ENCODE measurements at regions not wholly inside any gene's neighbourhood (a gene's known extent, or its start where the extent isn't known, plus 50 kb on each side); places are given as distances from the start of the nearest gene placed in this dataset.
A peak's percentile ranks its signal among the peaks of the same experiment; 100 is the strongest.

- Mint-ChIP-seq H3K27me3 (peaks cover 2% of the 10 kb centered on the region), H3K36me3 (ENCODE audit: low read depth) (no peaks in the 10 kb centered on the region), H3K4me3 (no peak overlapping the region), H3K27ac (no peak overlapping the region), H3K9me3 (no peaks in the 10 kb centered on the region), H3K4me1 (peaks cover 10% of the 10 kb centered on the region)
- ATAC-seq (no peak), DNase-seq (no peak)
Observed at GRCh38 chr12:45615268-45615667, 114.2 kb upstream of the ARID2 start.

DNA sequence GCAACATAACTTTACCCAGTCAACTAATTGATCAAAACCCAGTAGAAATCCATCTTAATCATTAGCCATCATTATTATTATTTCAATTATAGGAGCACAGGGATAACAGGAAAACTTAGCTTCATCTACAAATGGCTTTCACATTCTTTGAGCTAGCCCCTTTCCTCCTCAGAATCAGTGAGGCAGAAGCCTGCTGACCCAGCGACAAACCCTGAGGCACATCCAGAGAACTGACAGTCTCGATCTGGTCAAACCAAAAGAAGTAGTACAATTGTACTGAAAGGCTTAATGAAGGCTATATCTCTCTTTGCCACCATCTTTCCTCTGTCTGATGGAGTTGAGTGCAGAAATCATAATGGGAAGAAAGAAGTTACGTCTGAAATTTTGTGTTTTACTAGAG is 109.8 kb upstream of the ARID2 start:
- Mint-ChIP-seq H3K27ac (no peak overlapping the region), H3K4me1 (no peaks in the 10 kb centered on the region), H3K27me3 (peaks cover 2% of the 10 kb centered on the region), H3K4me3 (no peak overlapping the region), H3K9me3 (no peaks in the 10 kb centered on the region), H3K36me3 (ENCODE audit: low read depth) (peaks cover 2% of the 10 kb centered on the region)
- no peak for DNase-seq
- ATAC-seq, result no peak

DNA sequence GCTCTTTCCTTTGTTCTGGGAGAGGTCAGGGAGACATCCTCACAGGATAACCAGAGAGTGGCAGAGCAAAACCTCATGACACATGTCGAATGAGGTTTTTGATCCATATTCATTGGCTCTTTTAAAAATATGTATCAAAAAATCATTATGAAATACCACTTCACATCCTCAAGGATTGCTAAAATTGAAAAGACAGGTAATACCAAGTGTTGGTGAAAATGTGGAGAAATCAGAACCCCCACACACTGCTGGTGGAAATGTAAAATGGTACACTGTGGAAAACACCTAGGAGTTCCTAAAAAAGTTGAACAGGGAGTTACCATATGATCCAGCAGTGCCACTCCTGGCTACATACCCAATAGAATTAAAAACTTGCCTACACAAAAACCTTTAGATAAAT is 107.8 kb upstream of the ARID2 start:
- H3K27me3 Mint-ChIP-seq, result peaks cover 2% of the 10 kb centered on the region
- H3K9me3 Mint-ChIP-seq, result no peaks in the 10 kb centered on the region
- ATAC-seq, result no peak
- no peak overlapping the region for H3K27ac Mint-ChIP-seq
- H3K4me3 Mint-ChIP-seq, result no peak overlapping the region
- no peak for DNase-seq
- no peaks in the 10 kb centered on the region for H3K4me1 Mint-ChIP-seq
- peaks cover 2% of the 10 kb centered on the region for H3K36me3 Mint-ChIP-seq (ENCODE audit: low read depth)

DNA sequence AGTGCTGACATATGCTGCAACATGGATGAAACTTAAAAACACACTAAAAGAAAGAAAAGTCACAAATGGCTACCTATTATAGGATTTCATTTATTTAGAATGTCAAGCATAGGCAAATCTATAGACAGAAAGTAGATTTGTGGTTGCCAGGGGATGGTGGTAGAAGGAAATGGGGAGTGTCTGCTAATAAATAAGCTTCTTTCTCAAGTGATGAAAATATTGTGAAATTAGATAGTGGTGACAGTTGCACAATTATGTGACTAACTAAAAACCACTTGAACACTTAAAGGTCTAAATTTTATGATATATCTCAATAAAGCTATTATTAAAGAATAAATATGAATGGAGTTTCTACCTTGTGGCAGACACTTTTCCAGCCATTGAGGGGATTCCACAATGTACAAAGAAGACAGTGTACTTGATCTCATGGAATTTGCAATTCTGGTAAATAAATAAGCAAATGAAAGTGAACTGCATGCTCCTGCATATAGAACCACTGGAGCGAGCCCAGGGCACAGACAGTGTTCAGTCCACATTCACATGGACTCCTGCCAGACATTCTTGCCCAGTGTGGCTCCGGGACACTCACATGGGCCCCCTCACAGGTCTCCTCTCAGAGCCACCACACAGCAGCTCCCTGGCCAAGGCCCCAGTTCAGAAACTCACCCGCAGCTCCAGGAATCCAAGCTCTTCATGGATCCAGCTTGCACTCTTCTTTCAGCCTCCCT is 107.1 kb upstream of the ARID2 start:
- no peak overlapping the region for H3K27ac Mint-ChIP-seq
- H3K9me3 Mint-ChIP-seq, result no peaks in the 10 kb centered on the region
- H3K4me1 Mint-ChIP-seq, result no peaks in the 10 kb centered on the region
- DNase-seq (no peak), ATAC-seq (no peak)
- no peak overlapping the region for H3K4me3 Mint-ChIP-seq
- peaks cover 2% of the 10 kb centered on the region for H3K36me3 Mint-ChIP-seq (ENCODE audit: low read depth)
- peaks cover 2% of the 10 kb centered on the region for H3K27me3 Mint-ChIP-seq

GRCh38 chr12:45623221-45623620 is 106.3 kb upstream of the ARID2 start:
- ATAC-seq (no peak), DNase-seq (no peak)
- Mint-ChIP-seq H3K4me3 (no peak overlapping the region), H3K4me1 (no peaks in the 10 kb centered on the region), H3K36me3 (ENCODE audit: low read depth) (peaks cover 2% of the 10 kb centered on the region), H3K27ac (no peak overlapping the region), H3K27me3 (peaks cover 2% of the 10 kb centered on the region), H3K9me3 (no peaks in the 10 kb centered on the region)

DNA sequence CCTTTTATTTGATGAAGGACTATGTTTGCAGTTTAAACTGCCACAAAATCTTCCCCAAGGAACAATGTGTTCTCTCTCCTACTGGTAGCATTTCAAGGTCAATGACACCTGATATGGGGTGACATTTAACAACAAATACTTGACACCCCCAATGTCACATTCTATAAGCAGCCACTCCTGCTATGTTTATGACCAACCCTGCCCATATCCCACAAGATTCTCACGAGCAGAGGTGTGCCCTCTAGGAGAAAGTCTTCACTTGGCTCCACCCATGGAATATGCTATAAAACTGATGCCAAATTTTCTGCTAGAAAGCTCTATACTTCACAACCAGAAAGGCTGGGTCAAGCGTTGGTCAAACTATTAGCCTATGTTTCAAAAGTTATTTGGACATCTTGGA is 105.6 kb upstream of the ARID2 start:
- no peak for DNase-seq
- Mint-ChIP-seq H3K27ac (no peak overlapping the region), H3K36me3 (ENCODE audit: low read depth) (peaks cover 2% of the 10 kb centered on the region), H3K4me1 (no peaks in the 10 kb centered on the region), H3K9me3 (no peaks in the 10 kb centered on the region), H3K4me3 (no peak overlapping the region), H3K27me3 (peaks cover 2% of the 10 kb centered on the region)
- ATAC-seq, result no peak

- Mint-ChIP-seq H3K4me3 (no peak overlapping the region), H3K27ac (no peak overlapping the region)
Observed at GRCh38 chr12:45626965-45627364, 102.5 kb upstream of the ARID2 start.

DNA sequence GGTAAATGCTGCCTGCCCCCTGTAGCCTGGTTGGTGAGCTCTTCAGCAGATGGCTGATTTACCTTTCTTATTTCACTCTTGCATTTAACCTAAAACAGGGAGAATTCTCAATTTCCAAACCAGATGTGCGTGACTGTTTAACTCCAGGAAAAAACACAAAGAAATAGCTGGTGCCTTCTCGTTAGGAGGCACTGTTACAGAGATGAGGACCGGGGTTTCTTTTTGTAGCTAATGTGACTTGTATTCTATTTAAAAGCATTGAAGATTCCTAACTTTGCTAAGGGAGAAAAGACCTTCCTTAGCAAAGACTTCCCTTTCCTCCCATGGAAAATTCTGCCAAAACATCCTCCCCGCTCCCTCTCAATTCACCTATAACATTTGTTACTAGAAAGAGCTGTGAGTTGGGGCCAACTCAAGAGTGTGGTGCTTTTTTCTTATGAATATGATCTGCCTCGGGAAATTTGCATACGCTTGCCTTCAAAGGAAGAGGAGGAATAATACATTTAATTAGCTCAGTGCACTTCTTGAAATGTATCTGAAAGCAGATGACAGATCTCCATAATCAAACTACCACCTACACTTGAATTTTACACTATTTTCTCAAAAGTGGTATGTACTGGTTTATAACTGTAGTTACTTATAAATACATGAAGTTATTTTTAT is 102.0 kb upstream of the ARID2 start:
- no peaks in the 10 kb centered on the region for H3K27me3 Mint-ChIP-seq
- no peak for ATAC-seq
- H3K4me3 Mint-ChIP-seq, result no peak overlapping the region
- no peak for DNase-seq
- H3K4me1 Mint-ChIP-seq, result no peaks in the 10 kb centered on the region
- H3K36me3 Mint-ChIP-seq (ENCODE audit: low read depth), result no peaks in the 10 kb centered on the region
- H3K27ac Mint-ChIP-seq, result no peak overlapping the region
- H3K9me3 Mint-ChIP-seq, result no peaks in the 10 kb centered on the region

More at GRCh38 chr12:45626965-45627364, 102.5 kb upstream of the ARID2 start:
- H3K4me1 Mint-ChIP-seq, result no peaks in the 10 kb centered on the region
- peaks cover 2% of the 10 kb centered on the region for H3K36me3 Mint-ChIP-seq (ENCODE audit: low read depth)
- no peaks in the 10 kb centered on the region for H3K9me3 Mint-ChIP-seq
- H3K27me3 Mint-ChIP-seq, result no peaks in the 10 kb centered on the region
- DNase-seq, result no peak
- ATAC-seq, result no peak

- Mint-ChIP-seq H3K36me3 (ENCODE audit: low read depth) (no peaks in the 10 kb centered on the region), H3K27ac (no peak overlapping the region), H3K27me3 (peaks cover 1% of the 10 kb centered on the region), H3K4me3 (no peak overlapping the region), H3K9me3 (no peaks in the 10 kb centered on the region), H3K4me1 (peaks cover 6% of the 10 kb centered on the region)
- ATAC-seq, result no peak
- no peak for DNase-seq
Observed at GRCh38 chr12:45629292-45629691, 100.2 kb upstream of the ARID2 start.

- H3K9me3 Mint-ChIP-seq, result no peaks in the 10 kb centered on the region
- H3K36me3 Mint-ChIP-seq (ENCODE audit: low read depth), result no peaks in the 10 kb centered on the region
- DNase-seq, result no peak
- peaks cover 1% of the 10 kb centered on the region for H3K27me3 Mint-ChIP-seq
- H3K4me3 Mint-ChIP-seq, result no peak overlapping the region
- ATAC-seq, result no peak
- no peak overlapping the region for H3K27ac Mint-ChIP-seq
- peaks cover 10% of the 10 kb centered on the region for H3K4me1 Mint-ChIP-seq
Observed at GRCh38 chr12:45633733-45634132, 95.8 kb upstream of the ARID2 start.

GRCh38 chr12:45634273-45634917 is 95.1 kb upstream of the ARID2 start:
- Mint-ChIP-seq H3K4me3 (no peak overlapping the region), H3K27me3 (peaks cover 1% of the 10 kb centered on the region), H3K9me3 (no peaks in the 10 kb centered on the region), H3K27ac (no peak overlapping the region), H3K36me3 (ENCODE audit: low read depth) (no peaks in the 10 kb centered on the region), H3K4me1 (peaks cover 10% of the 10 kb centered on the region)
- DNase-seq (no peak), ATAC-seq (no peak)

GRCh38 chr12:45637242-45637641 is 92.3 kb upstream of the ARID2 start:
- DNase-seq, result no peak
- peaks cover 1% of the 10 kb centered on the region for H3K27me3 Mint-ChIP-seq
- no peaks in the 10 kb centered on the region for H3K9me3 Mint-ChIP-seq
- H3K4me3 Mint-ChIP-seq, result no peak overlapping the region
- peaks cover 10% of the 10 kb centered on the region for H3K4me1 Mint-ChIP-seq
- no peak for ATAC-seq
- H3K27ac Mint-ChIP-seq, result no peak overlapping the region
- no peaks in the 10 kb centered on the region for H3K36me3 Mint-ChIP-seq (ENCODE audit: low read depth)

DNA sequence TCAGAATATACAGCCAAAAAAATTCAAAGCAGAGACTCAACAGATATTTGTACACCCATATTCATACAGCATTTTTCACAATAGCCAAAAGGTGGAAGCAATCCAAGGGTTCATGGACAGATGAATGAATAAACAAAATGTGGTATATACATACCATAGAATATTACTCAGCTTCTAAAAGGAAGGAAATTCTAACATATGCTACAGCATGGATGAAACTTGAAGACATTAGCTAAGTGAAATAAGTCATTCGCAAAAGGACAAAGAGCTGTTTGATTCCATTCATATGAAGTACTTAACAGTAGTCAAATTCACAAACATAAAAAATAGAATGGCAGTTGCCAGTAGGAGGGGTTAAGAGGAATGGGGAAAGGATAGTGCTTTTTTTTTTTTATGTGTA is 91.8 kb upstream of the ARID2 start:
- Mint-ChIP-seq H3K27me3 (peaks cover 1% of the 10 kb centered on the region), H3K27ac (no peak overlapping the region), H3K36me3 (ENCODE audit: low read depth) (no peaks in the 10 kb centered on the region), H3K4me3 (no peak overlapping the region), H3K9me3 (no peaks in the 10 kb centered on the region), H3K4me1 (peaks cover 10% of the 10 kb centered on the region)
- ATAC-seq (no peak), DNase-seq (no peak)

DNA sequence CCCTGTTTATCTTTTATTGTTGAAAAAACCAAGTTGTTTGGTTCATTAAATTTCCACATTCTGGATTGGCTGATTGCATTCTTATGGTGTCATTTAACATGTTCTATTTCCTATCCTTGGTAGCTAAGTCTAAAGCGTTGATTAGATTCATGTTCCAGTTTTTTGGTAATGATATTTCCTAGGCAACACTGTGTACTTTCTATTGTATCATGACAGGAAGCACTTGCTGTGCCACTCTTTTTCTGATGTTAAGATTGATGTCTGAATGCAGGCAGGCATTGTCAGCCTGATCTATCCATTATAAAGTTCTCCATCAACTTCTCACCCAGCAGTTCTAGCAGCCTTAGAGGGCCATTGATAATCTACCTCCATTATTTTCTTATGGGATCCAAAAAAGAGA is 91.1 kb upstream of the ARID2 start:
- no peaks in the 10 kb centered on the region for H3K36me3 Mint-ChIP-seq (ENCODE audit: low read depth)
- H3K27me3 Mint-ChIP-seq, result peaks cover under 1% of the 10 kb centered on the region
- ATAC-seq, result no peak
- H3K4me3 Mint-ChIP-seq, result no peak overlapping the region
- peaks cover 9% of the 10 kb centered on the region for H3K4me1 Mint-ChIP-seq
- H3K9me3 Mint-ChIP-seq, result no peaks in the 10 kb centered on the region
- no peak overlapping the region for H3K27ac Mint-ChIP-seq
- DNase-seq, result no peak

- peak; percentile 57 for ATAC-seq
- no peak for DNase-seq
- Mint-ChIP-seq H3K4me3 (peak overlapping the region; percentile 7), H3K27me3 (peaks cover under 1% of the 10 kb centered on the region), H3K27ac (no peak overlapping the region), H3K9me3 (no peaks in the 10 kb centered on the region), H3K36me3 (ENCODE audit: low read depth) (no peaks in the 10 kb centered on the region), H3K4me1 (peaks cover 8% of the 10 kb centered on the region)
Observed at GRCh38 chr12:45644541-45644940, 85.0 kb upstream of the ARID2 start.

All from activated naive CD8-positive, alpha-beta T cell treated with anti-CD3 and anti-CD28 coated beads, Interleukin-2, amount 50 U/mL, for 24 hours (primary cell).